ENCODE measurements at regions not wholly inside any gene's neighbourhood (a gene's known extent, or its start where the extent isn't known, plus 50 kb on each side); places are given as distances from the start of the nearest gene placed in this dataset.

DNA sequence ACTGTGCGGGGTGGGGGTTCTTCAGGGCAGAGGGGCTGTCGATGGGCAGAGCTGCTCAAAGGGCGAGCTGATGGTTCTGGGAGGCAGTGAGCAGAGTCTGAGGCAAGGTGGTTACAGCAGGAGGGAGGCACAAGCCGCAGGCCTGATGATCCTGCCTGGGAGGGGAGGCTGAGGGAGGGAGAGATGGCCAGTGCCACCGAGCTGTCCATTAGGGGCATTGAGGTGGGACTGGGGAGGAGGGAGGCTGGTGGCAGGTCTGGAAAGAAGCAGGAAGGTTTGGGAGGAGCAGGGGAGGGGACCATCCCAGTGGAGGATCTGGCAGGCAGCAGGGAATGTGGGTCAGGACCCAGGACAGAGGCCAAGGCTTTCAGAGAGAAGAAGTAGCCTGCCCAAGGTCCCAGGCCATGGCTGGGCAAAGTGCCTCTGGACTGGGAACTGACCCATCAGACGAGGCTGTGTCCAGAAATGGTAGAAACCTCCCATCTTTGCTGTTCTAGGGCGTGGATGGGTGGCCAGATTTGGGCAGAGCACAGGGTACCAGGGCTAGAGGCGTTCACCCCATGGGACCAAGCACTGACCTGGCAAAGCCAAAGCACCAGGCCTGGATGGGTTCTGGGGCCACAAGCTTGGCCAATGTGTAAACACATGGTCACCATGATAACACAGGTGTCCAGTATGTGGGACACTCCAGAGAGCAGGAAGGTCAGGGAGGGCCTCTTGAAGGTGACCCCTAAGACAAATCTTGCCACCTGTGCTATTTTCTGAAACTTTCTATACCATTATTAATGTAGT is 55.5 kb downstream of the INHBB start (continued):
- TF ChIP-seq RBBP5 (IDR thresholded peaks at IDR 0.05; ENCODE audit: borderline replicate concordance, low read depth, low read length) (no peak), ZNF274 (IDR thresholded peaks at IDR 0.05; ENCODE audit: borderline replicate concordance, extremely low read depth, low read length) (no peak), CBX8 (IDR thresholded peaks at IDR 0.05; ENCODE audit: borderline replicate concordance, low read depth, low read length) (no peak), RNF2 (IDR thresholded peaks at IDR 0.05; ENCODE audit: borderline replicate concordance, low read depth, low read length, missing control alignments, poor library complexity, severe bottlenecking) (no peak), RAD21 (IDR thresholded peaks at IDR 0.05 in 1 of 2, conservative IDR thresholded peaks at IDR 0.05 in 1 of 2; ENCODE audit: low read depth in 2 of 2, low read length in 2 of 2) (no peak)
